NOMO-1 treated with dmso at 0.1 percent for 144 hours (cell line): ENCODE measurements at regions not wholly inside any gene's neighbourhood (a gene's known extent, or its start where the extent isn't known, plus 50 kb on each side); places are given as distances from the start of the nearest gene placed in this dataset.
"Not testable (repeated sequence)": the region's sequence is repeated elsewhere in the genome, so short reads cannot be mapped to it uniquely, and the experiment has no call there.

Source experiments
- DNase-seq: peaks from one replicate; lab custom pipeline; 2025; ENCODE audit not compliant: unreplicated experiment; lab: John Stamatoyannopoulos, UW

DNA sequence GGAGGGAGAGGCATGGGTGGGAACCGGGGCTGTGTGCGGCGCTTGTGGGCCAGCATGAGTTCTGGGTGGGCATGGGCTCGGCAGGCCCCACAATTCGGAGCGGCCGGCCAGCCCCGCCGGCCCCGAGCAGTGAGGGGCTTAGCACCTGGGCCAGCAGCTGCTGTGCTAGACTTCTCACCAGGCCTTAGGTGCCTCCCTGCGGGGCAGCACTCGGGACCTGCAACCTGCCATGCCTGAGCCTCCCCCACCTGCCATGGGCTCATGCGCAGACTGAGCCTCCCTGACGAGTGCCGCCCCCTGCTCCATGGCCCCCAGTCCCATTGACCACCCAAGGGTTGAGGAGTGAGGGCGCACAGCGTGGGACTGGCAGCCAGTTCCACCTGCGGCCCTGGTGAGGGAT is 573.9 kb downstream of the TMA16 start:
- no peak for DNase-seq

DNA sequence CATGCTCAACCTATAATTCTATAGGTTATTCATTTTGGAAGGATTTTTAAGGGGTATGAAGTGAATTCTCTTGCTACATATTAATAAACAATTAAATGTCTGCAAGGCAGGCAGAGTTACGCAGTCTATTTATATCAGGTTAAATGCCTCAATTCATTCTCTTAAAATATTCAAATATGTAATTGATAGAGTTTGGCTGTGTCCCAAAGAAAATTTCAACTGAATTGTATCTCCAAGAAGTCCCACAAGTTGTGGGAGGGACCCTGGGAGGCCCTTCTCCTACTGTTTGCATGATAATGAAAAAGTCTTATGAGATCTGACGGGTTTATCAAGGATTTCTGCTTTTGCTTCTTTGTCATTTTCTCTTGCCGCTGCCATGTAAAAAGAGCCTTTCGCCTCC is 576.1 kb downstream of the TMA16 start:
- DNase-seq = no peak

DNA sequence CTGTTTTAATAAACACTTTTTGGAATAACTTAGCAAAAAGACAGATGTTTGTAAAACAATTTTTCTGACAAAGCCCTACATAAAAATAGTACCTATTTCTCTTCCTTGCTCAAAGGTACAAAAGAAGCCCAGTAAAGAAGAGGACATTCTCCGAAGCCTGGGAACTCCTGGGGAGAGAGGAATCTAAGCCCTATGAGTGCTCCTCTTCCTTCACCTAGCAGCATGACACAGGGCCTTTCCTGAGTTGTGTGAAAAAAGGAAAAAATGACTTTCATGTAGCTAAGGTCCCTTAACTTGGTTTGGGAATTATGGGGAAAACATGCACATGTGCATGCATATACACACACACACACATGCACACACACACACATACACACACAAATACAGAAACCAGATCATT is 586.9 kb downstream of the TMA16 start:
- DNase-seq = no peak

DNA sequence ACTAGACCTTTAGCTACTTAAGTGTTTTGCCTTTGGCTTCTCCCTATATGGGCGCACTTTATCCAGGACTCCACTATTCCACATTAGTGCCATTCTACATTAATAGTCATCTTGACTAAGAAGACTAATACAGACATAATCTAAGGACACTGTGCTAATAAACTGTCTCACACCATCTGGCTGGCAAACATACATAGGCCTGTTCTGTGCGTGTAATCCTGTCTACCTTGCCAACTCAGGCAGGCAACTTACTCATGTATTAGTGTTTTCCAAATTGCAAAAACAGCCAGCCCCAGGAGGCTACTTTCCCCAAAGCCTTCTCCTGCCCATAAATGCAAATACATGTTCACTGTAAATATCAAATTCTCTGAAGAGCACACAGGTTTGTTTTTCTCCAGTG is 587.3 kb downstream of the TMA16 start:
- DNase-seq = no peak

DNA sequence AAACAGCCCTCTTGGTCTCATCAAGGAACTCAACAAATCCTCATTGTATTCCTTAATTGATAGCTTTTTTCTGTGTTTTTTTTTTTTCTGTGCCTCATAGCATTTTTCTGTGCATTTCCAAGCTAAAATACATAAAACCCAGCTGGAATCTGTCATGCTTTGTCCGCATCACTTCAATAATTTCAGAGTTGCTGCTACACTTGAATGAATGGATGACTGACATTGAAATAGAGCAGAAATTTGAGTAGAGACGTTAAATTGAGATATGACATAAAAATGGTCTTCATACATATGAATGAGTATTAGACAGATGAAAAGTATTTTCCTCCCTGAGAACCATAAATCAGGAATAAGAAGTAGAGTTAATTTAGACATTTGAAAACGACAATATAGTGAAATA is 593.2 kb downstream of the TMA16 start:
- no peak for DNase-seq

DNA sequence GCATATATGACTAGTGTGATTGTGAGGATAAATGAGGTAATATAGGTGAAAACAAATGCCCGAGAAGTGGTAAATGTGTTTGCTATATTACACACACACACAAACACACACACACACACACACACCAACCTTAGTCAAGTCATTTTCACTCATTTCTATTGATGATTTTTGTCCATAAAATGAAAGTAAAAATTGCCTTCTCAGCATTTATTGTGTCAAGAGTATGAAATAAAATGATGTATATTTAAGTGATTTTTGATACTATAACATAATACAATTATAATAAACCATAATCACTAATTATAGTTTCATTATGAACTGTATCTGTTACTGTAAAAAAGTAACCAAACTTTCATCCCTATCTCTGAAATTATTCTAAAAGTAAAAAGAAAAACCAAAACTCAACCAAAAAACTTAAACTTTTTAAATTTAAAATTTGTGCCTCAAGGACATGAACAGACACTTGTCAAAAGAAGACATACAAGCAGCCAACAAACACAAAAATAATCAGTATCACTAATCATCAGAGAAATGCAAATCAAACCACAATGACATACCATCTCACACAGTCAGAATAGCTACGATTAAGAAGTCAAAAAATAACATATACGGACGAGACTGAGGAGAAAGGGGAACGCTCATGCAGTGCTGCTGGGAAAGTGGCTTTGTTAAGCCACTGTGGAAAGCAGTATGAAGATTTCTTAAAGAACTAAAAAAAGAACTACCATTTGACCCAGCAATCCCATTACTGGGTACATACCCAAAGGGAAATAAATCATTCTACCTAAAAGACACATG is 601.0 kb downstream of the TMA16 start:
- DNase-seq = no peak

DNA sequence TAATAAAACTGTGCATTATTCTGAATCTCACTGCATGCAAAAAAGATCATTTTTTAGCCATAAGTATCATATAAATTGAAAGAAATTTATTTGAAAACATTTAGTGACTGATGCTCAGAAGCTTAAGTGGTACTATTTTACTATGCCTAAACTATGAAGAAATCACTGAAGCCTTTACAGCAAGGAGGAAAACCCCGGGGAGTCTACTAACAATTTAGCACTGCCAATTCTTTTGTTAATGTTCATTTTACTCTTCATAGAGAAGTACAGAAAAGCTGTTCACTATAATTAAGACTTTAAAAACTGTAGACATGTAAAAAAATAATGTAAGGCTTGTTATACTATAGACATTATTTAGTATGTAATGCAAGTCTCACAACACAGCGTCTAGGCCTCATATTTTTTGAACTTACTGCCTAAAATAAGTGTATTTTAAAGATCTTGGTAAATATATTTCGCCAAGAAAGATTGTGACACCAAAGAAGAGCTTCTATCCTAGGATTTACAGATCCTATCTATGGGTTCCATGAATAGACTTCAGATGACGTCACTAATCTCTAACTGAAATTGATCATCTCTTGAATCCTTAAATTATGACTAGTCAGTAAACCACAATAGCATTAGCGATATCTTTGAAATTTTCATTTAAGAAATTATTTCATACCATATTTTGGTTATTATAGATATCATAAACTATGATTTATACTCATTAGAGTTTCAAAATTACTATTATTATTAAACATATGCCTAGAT is 602.5 kb downstream of the TMA16 start:
- DNase-seq = no peak

DNA sequence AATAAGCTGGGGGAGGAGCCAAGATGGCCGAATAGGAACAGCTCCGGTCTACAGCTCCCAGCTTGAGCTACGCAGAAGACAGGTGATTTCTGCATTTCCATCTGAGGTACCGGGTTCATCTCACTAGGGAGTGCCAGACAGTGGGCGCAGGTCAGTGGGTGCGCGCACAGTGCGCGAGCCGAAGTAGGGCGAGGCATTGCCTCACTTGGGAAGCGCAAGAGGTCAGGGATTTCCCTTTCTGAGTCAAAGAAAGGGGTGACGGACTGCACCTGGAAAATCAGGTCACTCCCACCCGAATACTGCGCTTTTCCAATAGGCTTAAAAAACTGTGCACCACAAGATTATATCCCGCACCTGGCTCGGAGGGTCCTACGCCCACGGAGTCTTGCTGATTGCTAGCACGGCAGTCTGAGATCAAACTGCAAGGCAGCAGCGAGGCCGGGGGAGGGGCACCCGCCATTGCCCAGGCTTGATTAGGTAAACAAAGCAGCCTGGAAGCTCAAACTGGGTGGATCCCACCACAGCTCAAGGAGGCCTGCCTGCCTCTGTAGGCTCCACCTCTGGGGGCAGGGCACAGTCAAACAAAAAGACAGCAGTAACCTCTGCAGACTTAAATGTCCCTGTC is 606.4 kb downstream of the TMA16 start:
- not testable (repeated sequence) for DNase-seq

DNA sequence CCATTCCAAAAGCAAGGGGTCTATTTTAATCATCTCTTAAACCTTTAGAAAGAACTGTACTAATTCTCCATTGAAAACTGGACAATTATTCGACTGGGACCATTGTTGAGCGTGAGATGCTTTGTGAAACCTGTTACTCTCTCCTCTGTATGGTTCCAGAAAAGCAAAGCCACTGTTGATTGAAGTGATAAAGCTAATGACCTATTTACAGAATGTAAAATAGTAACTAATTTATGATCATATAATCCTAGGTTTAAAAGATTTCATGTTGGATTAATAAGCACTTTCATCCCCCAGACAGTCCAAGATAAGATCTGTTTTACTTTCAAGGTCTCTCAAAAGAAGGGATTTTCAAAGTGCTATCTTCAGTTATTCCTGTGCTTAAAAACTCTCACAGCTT is 614.5 kb downstream of the TMA16 start:
- DNase-seq = no peak

DNA sequence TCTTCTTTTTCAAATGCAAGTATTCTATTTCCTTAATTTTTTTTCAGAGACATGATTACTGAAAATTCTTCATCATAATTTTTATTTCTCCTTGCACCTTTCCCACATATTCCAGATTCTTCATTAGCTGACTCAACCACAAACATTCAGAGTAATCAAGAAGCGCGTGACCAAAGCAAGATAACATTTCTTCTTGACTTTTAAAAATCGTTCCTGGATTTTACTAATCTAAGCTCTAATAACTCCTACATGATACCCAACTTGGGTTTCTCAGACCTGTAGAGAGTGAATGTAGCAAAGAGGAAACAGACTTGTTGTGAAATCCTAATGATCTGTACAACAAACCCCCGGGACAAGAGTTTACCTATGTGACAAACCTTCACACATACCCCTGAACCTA is 615.0 kb downstream of the TMA16 start:
- no peak for DNase-seq

DNA sequence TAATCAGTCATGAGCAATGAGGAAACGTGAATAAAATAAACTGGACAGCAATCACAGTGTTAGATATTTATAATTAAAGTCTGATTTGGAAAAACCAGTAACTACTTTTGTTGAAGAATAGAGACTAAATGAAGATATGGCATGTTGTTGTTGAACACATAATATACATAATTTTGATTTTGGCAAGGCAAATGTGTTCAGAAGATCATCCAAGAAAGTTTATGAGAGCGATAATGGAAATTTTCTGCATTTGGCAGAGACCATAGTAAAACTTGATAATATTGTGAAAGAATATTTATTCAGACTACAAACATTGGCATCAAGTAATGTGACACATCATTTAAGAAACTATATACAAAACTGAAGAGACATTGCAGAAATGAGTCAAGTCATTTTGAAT is 620.7 kb downstream of the TMA16 start:
- DNase-seq = no peak

DNA sequence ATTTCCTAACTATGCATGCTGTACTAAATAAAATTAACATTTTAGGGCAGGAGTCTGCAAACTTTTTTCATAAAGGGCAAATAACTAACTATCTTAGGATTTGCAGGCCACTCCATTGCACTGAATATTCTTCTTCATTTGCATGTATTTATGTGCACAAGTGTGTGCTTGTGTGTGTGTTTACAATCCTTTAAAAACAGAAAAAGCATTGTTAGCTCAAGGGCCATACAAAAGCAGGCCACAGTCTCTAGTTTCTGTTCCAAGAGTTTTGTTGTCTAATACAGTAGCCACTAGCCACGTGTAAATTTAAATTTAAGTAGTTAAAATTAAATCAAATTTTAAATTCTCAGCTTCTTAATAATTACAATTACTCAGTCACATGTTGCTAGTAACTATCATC is 621.8 kb downstream of the TMA16 start:
- DNase-seq = no peak

DNA sequence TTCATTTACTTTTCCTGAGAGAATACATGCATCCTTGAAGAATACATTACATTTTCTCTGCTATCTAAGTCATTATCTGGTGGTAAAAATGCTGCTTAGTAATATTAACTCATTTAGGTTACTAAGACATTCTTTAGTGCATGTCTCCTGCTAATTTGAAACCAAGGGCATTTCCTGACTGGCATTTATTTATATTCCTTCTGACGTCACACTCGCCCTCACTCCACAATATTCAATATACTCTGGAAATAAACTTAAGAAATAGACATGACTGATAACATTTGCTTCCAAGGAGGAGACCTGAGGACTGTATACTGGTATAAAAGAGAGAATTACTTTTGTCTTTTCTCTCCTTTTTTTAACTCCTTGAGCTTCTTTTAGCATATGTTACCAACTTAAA is 619.5 kb upstream of the SMIM31 start:
- DNase-seq = no peak

DNA sequence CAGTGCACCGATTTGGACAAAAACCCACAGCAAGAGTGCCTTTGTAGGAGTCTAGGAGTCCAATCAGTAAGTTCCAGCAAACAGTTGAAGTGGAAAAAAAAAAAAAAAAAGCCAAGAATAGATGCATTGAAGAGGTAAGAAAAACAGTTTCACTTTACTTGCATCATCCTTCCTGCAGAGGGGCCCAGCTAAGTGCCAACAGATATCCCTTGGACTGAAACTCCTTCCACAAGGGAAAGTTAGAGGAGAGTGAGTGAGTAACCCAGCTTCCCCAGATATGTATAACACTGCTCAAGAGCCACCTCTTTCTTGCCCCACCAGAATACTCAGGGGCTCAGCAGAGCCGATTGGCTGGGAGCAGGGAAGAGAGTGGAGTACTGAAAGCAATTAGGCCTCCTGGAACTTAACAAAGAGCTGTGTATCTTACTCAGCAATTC is 617.7 kb upstream of the SMIM31 start:
- DNase-seq = no peak

DNA sequence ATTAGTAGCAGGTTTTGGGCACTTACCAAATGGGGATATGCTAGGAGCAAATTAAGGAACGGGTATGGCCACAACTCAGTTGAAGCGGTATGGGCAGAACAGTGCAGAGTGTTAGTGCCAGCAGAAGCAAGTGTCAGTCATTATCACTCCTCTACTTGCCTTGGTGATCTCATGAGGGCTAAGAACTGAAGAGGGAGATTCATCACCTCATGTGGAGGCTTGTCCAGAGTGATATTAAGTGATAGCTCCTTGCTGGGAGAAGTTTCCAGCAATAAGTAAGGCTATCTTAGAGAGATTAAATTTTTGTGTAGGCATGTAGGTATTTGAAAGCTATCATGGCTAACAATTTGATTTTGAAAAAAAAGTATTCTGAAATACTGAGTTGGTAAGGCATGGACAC is 615.4 kb upstream of the SMIM31 start:
- DNase-seq = no peak

DNA sequence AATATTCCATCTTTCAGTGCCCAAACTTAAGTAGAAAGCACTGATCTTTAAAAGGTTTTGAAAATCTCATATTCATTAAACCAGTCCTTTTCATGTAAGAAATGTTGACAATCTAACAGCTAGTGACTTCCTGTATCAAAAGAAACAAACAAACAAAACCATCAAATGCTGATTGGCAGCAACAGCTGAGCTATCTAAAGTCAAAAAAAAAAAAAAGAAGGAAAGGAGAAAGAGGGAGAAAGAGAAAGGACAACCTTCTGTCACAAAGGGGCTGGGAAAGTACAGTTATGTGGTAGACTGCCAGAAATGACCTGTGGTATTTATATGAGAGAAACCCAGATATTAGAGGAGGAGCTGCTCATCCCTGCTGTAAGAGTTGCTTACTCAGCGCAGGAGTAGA is 614.6 kb upstream of the SMIM31 start:
- DNase-seq = no peak

DNA sequence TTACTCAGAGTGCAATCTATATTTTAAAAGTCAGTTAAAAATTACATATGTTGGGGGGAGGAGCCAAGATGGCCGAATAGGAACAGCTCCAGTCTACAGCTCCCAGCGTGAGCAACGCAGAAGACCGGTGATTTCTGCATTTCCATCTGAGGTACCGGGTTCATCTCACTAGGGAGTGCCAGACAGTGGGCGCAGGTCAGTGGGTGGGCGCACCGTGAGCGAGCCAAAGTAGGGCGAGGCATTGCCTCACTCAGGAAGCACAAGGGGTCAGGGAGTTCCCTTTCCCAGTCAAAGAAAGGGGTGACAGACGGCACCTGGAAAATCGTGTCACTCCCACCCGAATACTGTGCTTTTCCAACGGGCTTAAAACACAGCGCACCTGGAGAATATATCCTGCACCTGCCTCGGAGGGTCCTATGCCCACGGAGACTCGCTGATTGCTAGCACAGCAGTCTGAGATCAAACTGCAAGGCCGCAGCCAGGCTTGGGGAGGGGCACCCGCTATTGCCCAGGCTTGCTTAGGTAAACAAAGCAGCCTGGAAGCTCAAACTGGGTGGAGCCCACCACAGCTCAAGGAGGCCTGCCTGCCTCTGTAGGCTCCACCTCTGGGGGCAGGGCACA is 612.1 kb upstream of the SMIM31 start:
- DNase-seq = not testable (repeated sequence)

DNA sequence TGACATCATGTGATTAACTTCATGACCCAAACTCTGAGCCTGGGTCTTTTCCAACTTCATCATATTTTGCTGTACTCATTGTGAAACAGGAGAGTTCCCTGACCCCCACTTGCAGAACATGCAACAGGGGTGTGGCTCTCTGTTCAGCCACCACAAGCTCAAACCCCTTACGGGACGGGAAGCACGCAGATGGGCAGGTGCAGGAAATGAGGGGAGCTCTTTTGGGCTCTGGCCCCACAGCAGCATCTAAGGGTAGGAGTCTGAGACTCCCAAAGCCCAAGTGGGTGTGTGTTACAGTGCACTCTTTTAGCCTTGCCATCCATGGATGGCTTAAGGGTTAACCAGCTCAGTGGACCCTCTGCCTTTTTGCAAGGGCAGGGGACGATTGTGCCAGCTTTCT is 599.5 kb upstream of the SMIM31 start:
- DNase-seq = no peak

DNA sequence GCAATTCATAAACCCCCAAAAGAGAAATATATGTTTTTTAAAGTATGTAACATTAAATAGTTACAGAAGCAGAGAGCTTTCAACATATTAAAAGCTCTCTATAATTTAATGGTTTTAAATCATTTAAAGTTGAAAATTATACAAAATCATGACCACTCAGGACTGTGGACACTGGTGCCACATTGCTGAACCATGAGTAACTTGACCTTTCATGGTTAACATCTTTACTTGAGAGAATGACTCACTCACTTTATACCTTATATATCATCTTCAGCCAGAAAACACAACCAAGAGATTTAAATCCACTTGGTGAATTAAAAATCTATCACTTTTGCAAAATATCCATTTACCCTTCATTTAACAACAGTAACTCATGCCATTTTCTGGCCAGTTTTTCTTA is 584.3 kb upstream of the SMIM31 start:
- DNase-seq = no peak

DNA sequence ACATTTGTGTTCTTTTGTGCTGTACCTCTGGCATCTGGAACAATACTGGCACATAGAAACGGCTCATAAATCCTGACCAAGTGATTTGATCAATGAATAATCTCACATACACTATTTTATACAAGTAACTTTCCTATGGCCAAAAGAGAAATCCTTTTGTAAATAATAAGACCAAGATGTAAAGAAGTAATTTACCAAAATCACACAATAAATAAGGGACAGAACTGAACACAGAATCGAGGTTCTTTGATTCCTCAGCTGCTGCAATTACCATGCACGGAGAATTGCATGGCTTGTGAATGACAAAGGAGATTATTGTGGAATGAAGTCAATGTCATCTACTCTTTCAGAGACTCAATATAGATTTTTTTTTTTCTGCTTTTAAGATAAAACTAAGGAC is 576.8 kb upstream of the SMIM31 start:
- DNase-seq = no peak

DNA sequence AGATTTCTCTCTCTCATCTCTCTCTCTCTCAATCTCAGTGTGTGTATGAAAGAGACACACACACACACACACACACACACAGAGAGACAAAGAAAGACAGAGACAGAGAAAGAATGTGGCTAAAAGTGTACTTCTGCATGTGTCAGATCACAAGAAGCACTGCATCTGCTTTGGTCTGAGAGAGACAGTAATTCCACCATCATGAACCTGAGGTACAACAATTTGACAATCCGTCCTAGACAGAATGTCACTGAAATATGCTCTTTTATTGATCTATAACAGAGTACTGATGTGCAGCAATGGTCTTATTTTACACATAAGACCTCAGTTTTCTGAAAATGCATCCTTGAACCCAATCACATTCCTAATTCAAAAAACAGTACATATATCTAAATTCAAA is 576.2 kb upstream of the SMIM31 start:
- no peak for DNase-seq

DNA sequence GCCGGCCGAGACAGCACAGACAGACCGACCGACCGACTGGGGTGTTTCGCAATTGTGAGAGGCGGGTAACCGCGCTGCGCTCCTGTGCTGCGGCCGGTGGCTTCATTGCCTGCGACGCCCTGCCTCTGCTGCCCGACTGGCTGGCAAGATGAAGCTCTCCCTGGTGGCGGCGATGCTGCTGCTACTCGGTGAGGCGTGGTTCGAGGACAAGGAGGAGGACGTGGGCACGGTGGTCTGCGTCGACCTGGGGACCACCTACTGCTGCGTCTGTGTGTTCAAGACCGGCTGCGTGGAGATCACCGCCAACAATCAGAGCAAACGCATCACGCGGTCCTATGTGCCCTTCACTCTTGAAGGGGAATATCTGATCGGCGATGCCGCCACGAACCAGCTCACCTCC is 565.7 kb upstream of the SMIM31 start:
- no peak for DNase-seq
